NB4 (cell line): ENCODE measurements at regions not wholly inside any gene's neighbourhood (a gene's known extent, or its start where the extent isn't known, plus 50 kb on each side); places are given as distances from the start of the nearest gene placed in this dataset.

ENCODE experiments used
- DNase-seq: peaks from one replicate; pipeline ENCODE4 v3.0.0; 2010; ENCODE audit warnings: low read depth
- H3K4me3 ChIP-seq: one replicate; pipeline ENCODE4 v1.5.1; 2011; ENCODE audit warnings: mild to moderate bottlenecking, low read depth, low read length, moderate library complexity
- MAX ChIP-seq: IDR thresholded peaks from 2 replicates; pipeline ENCODE4 v1.6.1; 2011; ENCODE audit warnings: low read depth, low read length
- MYC ChIP-seq: IDR thresholded peaks from 2 replicates; pipeline ENCODE4 v1.6.1; 2011; ENCODE audit warnings: low read depth, low read length
- POLR2A ChIP-seq: IDR thresholded peaks from 2 replicates; pipeline ENCODE4 v1.6.1; 2011; ENCODE audit warnings: mild to moderate bottlenecking; ENCODE audit not compliant: insufficient read length; ENCODE audit errors: extremely low read depth
- TF ChIP-seq, protein P1 (sequence below): IDR thresholded peaks from one replicate; pipeline ENCODE4 v1.5.1; 2012; ENCODE audit warnings: low read depth, low read length

DNA sequence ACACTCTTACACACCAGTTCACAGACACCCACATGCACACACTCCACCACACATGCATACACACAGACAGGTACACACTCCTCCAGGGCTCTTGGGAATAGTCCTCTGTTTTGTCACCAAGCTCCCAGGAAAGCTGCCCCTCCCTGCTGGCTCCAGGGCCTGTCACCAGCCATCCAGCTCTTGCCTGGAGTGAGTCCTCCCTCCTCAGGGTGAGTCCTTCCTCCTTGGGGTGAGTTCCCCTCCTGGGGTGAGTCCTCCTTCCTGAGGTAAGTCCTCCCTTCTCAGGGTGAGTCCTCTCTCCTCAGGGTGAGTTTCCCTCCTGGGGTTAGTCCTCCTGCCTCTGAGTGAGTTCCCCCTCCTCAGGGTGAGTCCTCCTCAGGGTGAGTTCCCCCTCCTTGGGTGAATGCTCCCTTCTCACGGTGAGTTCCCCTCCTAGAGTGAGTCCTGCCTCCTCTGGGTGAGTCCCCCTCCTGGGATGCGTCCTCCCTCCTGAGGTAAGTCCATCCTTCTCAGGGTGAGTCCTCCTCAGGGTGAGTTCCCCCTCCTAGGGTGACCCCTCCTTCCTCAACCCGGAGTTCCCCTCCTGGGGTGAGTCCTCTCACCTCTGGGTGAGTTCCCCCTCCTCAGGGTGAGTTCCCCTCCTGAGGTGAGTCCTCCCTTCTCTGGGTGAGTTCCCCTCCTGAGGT is 100.6 kb upstream of the FGF3 start:
- TF ChIP-seq MAX (no peak), POLR2A (no peak)
- no peak overlapping the region for H3K4me3 ChIP-seq
- no peak for DNase-seq

DNA sequence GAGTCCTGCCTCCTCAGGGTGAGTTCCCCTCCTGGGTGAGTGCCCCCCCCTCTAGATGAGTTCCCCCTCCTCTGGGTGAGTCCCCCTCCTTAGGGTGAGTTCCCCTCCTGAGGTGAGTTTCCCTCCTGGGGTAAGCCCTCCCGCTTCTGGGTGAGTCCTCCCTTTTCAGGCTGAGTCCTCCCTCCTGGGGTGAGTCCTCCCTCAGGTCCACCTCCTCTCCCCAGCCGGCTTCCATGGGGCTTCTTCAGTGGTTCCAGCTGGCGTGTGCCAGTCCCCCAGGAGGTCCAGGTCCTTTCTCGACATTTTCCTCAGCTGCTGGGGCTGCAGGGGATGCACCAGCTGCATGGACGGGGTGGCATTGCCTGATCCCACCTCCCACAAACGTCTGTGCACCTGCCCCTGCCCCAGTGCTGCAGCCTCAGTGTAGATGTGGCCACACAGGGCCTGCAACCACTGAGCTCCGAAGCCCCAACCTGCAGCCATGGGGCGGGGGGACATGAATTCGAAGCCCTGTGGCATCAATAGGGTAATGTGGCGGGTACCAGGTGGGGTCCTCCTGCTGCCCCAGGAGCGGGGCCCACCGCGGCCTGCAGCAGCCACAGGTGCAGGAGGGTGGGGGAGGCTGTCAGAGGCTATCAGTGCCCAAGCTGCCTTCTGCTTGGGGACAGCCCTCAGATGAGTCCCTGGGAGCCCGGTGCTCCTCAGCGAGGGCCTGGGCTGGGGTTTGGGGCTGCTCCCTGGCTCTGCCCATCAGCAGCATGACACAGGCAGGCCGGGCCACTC is 101.3 kb upstream of the FGF3 start:
- DNase-seq = no peak
- TF ChIP-seq POLR2A = no peak
- TF ChIP-seq MAX = no peak
- TF ChIP-seq MYC = no peak
- TF ChIP-seq, protein P1, sequence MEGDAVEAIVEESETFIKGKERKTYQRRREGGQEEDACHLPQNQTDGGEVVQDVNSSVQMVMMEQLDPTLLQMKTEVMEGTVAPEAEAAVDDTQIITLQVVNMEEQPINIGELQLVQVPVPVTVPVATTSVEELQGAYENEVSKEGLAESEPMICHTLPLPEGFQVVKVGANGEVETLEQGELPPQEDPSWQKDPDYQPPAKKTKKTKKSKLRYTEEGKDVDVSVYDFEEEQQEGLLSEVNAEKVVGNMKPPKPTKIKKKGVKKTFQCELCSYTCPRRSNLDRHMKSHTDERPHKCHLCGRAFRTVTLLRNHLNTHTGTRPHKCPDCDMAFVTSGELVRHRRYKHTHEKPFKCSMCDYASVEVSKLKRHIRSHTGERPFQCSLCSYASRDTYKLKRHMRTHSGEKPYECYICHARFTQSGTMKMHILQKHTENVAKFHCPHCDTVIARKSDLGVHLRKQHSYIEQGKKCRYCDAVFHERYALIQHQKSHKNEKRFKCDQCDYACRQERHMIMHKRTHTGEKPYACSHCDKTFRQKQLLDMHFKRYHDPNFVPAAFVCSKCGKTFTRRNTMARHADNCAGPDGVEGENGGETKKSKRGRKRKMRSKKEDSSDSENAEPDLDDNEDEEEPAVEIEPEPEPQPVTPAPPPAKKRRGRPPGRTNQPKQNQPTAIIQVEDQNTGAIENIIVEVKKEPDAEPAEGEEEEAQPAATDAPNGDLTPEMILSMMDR = no peak
- no peak overlapping the region for H3K4me3 ChIP-seq

DNA sequence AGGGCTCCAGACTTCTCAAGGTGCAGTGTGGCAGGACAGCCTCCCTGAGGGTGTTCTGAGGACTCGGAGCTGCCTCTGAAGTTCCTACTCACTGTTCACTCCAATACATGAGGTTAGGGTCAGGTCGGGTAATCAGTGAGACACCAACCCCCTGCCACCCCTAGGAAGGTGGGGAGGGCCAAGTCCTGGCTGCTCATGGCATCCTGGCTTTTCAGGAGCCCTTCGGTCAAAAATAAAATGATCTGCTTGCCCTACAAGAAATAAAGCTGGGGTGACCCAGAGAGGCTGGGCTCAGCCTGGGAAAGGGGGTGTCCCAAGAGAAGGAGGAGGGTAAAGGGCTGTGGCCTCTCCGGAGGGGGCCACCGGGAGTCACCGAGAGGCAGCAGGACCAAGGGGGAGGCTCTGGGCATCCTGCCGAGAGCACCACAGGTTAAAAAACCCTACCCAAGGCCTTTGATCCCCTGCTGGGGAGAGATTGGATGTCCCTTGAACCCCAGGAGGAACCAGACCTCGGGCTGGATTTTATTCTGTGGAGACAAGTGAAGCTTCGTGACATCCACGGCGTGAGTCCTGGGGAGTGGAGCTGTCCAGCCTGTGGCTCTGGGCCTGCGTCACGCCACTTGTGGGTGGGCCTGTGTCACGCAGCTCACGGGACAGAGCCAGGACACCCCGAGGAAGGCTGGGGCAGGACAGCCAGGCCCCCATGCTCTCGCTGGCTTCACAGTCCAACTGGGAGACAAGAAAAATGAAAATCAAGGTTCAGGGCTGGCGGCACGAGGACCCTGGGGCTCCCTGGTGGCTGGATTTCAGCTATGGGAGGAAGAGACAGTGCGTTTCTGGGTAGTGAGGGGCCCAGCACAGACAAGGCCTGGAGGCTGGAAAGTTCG is 102.2 kb upstream of the FGF3 start:
- TF ChIP-seq, protein P1 = no peak
- no peak for TF ChIP-seq MYC
- no peak for TF ChIP-seq MAX
- TF ChIP-seq POLR2A = no peak
- H3K4me3 ChIP-seq = no peak overlapping the region
- no peak for DNase-seq

DNA sequence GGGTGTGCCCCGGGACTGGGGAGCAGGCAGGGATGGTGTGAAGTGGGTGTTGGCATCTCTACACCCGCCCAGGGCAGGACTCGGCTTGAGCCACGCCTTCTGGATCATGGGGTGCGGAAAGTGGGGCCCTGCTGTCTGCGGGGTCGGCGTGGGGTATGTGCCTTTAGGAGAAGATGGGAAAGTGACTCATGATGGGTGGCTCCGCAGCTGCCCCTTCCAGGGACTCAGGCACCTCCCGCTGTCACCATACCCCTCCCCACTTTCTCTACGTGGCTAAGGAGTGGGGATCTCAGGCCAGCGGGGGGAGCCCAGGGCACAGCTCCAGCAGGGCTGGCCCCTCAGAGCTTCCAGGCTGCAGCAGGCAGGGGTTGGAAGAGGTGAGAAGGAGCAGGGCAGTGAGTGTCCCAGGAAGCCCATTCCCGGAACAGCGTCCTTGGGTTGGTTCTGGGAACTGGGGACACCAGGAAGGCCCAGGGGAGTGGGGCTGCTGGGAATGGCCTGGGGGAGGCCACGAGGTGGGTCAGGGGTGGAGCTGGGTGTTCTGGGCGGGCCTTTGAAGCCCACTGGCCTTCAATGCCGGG is 102.9 kb upstream of the FGF3 start:
- no peak for DNase-seq
- no peak for TF ChIP-seq POLR2A
- no peak for TF ChIP-seq MYC
- TF ChIP-seq, protein P1 = no peak
- TF ChIP-seq MAX = no peak
- no peak overlapping the region for H3K4me3 ChIP-seq

GRCh38 chr11:69922596-69923111 is 103.4 kb upstream of the FGF3 start:
- no peak for TF ChIP-seq MAX
- TF ChIP-seq, protein P1 = no peak
- TF ChIP-seq MYC = no peak
- TF ChIP-seq POLR2A = no peak
- no peak overlapping the region for H3K4me3 ChIP-seq
- DNase-seq = no peak
